ENCODE measurements at regions not wholly inside any gene's neighbourhood (a gene's known extent, or its start where the extent isn't known, plus 50 kb on each side); places are given as distances from the start of the nearest gene placed in this dataset.

- H3K27me3 ChIP-seq (replicated peaks in 1 of 7), result no peaks in the 10 kb centered on the region
- H3K9me3 ChIP-seq, result no peaks in the 10 kb centered on the region
- H3K4me3 ChIP-seq, result no peak overlapping the region
- intact Hi-C loops (cut with DNase I; ENCODE audit: low total_unique reads), result loop anchor here (5.0 kb wide), 1 partner anchor 1421 kb away; no protein-coding TSS in a partner anchor
- no peak for TF ChIP-seq POLR2A (IDR thresholded peaks at IDR 0.05)
- no peak for TF ChIP-seq CTCF (IDR thresholded peaks at IDR 0.05 in 8 of 11, conservative IDR thresholded peaks at IDR 0.05 in 3 of 11)
- TF ChIP-seq POLR2AphosphoS5 (IDR thresholded peaks at IDR 0.05), result no peak
- peaks cover 0 to 14% (median 5%) of the 10 kb centered on the region in 6 donors for H3K4me1 ChIP-seq
- no peak overlapping the region for H3K27ac ChIP-seq
- WGBS, 5 donors, result 83 to 90% (median 87%) methylated on average over 8 of the region's 8 CpGs
- no peak for DNase-seq
- H3K36me3 ChIP-seq, result no peaks in the 10 kb centered on the region
Measured at GRCh38 chr10:4658777-4659176, 167.2 kb upstream of the AKR1E2 start.

DNA sequence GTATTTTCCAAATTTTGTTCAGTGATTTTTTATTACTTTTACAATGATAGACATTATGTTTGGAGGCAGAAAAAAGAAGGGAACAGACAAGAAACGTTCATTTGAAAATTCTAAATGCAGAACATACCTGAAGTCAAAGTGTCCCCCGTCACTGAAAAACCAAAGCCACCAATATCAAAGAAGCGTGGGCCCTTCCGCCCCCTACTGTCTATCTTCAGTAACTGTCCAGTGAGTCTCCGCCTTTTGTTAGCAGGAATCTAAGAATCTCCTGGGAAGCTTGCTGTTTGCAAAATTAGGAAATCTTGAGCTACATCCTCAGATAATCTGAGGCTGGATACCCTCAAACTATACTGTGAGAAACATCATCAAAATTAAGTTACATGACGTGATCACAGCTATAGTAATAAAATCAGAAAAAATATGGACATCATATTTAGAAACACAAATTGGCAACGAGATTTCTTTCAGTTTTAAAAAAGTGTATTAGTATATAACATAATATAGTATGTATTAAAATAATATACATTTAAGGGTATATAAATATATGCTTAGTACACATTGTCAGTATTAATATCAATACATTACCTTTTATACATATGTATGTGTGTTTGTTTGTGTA, 169.3 kb upstream of the AKR1E2 start:
- intact Hi-C loops (cut with DNase I; ENCODE audit: low total_unique reads), result loop anchor here (5.0 kb wide), 1 partner anchor 1419 kb away; no protein-coding TSS in a partner anchor

GRCh38 chr10:4655879-4656278, 170.1 kb upstream of the AKR1E2 start:
- peaks cover 0 to 7% (median 3%) of the 10 kb centered on the region in 6 donors for H3K4me1 ChIP-seq
- H3K4me3 ChIP-seq, result no peak overlapping the region
- WGBS, 5 donors, result 64 to 88% (median 80%) methylated on average over 5 of the region's 5 CpGs
- no peaks in the 10 kb centered on the region for H3K9me3 ChIP-seq
- no peaks in the 10 kb centered on the region for H3K36me3 ChIP-seq
- H3K27me3 ChIP-seq (replicated peaks in 1 of 7), result no peaks in the 10 kb centered on the region
- no peak overlapping the region for H3K27ac ChIP-seq
- intact Hi-C loops (cut with DNase I; ENCODE audit: low total_unique reads), result loop anchor here (5.0 kb wide), 1 partner anchor 1419 kb away; no protein-coding TSS in a partner anchor
- no peak for DNase-seq
- TF ChIP-seq POLR2A (IDR thresholded peaks at IDR 0.05) (no peak), POLR2AphosphoS5 (IDR thresholded peaks at IDR 0.05) (no peak), CTCF (IDR thresholded peaks at IDR 0.05 in 8 of 11, conservative IDR thresholded peaks at IDR 0.05 in 3 of 11) (no peak)

More for the DNA sequence above, 169.3 kb upstream of the AKR1E2 start:
- Histone ChIP-seq H3K9me3 (no peaks in the 10 kb centered on the region), H3K4me1 (peaks cover 0 to 7% (median 3%) of the 10 kb centered on the region in 6 donors), H3K4me3 (no peak overlapping the region), H3K36me3 (no peaks in the 10 kb centered on the region), H3K27me3 (replicated peaks in 1 of 7) (no peaks in the 10 kb centered on the region), H3K27ac (no peak overlapping the region)
- TF ChIP-seq POLR2AphosphoS5 (IDR thresholded peaks at IDR 0.05) (no peak), CTCF (IDR thresholded peaks at IDR 0.05 in 8 of 11, conservative IDR thresholded peaks at IDR 0.05 in 3 of 11) (peak; percentile 49 to 88 (median 84))
- peak; percentile 76 for DNase-seq
- 17 to 25% (median 19%) methylated on average over 7 of the region's 7 CpGs for WGBS, 5 donors

GRCh38 chr10:4655406-4655805, 170.6 kb upstream of the AKR1E2 start:
- DNase-seq, result no peak
- H3K4me3 ChIP-seq, result no peak overlapping the region
- H3K36me3 ChIP-seq, result no peaks in the 10 kb centered on the region
- intact Hi-C loops (cut with DNase I; ENCODE audit: low total_unique reads), result loop anchor here (5.0 kb wide), 1 partner anchor 1418 kb away; no protein-coding TSS in a partner anchor
- no peaks in the 10 kb centered on the region for H3K27me3 ChIP-seq (replicated peaks in 1 of 7)
- TF ChIP-seq POLR2AphosphoS5 (IDR thresholded peaks at IDR 0.05) (no peak), POLR2A (IDR thresholded peaks at IDR 0.05) (no peak), CTCF (IDR thresholded peaks at IDR 0.05 in 8 of 11, conservative IDR thresholded peaks at IDR 0.05 in 3 of 11) (no peak)
- 92 to 97% (median 93%) methylated on average over 3 of the region's 3 CpGs for WGBS, 5 donors
- H3K4me1 ChIP-seq, result peaks cover 0 to 7% (median 3%) of the 10 kb centered on the region in 6 donors
- H3K27ac ChIP-seq, result no peak overlapping the region
- no peaks in the 10 kb centered on the region for H3K9me3 ChIP-seq
